ENCODE measurements at regions not wholly inside any gene's neighbourhood (a gene's known extent, or its start where the extent isn't known, plus 50 kb on each side); places are given as distances from the start of the nearest gene placed in this dataset.

DNA sequence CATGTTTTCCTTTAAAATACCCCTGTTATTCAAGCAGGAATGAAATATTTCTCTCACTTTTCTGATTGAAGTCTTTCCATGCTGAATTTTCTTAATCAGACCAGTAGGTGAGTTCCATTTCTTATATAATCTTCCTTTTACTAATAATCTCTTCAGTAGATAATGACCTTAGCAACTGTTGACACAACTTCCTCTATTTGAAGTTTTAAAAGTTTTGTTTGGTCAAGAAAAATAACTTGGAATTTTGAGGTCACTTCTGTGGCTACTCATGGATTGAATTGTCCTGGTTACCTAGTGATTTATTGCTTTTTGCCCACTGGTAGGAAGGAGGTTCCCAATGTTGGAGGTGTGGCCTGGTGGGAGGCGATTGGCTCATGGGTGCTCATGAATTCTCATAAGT, 70.6 kb upstream of the PAXBP1 start:
- H3K4me3 ChIP-seq (replicated peaks; ENCODE audit: low read depth, low read length), result no peak overlapping the region
- DNase-seq (ENCODE audit: extremely low read depth, low read depth), result no peak
- TF ChIP-seq, protein P1, sequence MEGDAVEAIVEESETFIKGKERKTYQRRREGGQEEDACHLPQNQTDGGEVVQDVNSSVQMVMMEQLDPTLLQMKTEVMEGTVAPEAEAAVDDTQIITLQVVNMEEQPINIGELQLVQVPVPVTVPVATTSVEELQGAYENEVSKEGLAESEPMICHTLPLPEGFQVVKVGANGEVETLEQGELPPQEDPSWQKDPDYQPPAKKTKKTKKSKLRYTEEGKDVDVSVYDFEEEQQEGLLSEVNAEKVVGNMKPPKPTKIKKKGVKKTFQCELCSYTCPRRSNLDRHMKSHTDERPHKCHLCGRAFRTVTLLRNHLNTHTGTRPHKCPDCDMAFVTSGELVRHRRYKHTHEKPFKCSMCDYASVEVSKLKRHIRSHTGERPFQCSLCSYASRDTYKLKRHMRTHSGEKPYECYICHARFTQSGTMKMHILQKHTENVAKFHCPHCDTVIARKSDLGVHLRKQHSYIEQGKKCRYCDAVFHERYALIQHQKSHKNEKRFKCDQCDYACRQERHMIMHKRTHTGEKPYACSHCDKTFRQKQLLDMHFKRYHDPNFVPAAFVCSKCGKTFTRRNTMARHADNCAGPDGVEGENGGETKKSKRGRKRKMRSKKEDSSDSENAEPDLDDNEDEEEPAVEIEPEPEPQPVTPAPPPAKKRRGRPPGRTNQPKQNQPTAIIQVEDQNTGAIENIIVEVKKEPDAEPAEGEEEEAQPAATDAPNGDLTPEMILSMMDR (IDR thresholded peaks at IDR 0.05; ENCODE audit: low read depth, low read length, missing control alignments), result no peak

DNA sequence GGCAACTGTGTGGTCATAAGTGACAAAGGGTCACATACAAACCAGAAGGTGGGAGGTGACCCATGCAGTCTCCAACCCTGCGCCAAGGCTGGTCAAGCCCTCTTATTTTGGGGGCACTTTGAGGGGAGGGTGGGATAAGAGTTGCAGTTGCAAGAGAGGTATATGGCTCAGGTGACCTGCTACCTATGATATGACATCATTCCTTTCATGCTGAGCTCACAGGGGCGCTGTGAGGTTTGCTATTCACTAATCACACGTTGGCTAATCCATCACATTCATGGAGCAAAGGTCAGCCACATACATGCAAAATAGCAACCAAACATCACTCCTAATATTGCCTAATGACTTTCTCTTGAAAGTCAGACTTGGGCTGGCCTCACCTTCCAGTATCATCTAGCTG, 72.0 kb upstream of the PAXBP1 start:
- TF ChIP-seq, protein P1 (IDR thresholded peaks at IDR 0.05; ENCODE audit: low read depth, low read length, missing control alignments), result no peak
- no peak for DNase-seq (ENCODE audit: extremely low read depth, low read depth)
- H3K4me3 ChIP-seq (replicated peaks; ENCODE audit: low read depth, low read length), result no peak overlapping the region

DNA sequence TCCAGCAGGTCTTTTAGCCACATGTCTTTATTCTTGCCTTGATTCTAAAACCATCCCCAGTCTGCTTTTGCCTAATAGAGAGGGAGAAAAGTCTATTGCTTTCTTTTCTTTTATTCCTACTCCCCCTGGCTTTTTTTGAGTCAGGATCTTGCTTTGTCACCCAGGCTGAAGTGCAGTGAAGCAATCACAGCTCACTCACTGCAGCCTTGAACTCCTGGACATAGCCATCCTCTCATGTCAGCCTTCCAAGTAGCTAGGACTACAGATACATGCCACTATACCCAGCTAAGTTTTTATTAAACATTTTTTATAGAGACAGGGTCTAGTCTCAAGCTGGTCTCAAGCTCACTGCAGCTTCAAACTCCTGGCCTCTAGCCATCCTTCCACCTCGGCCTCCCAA, 72.5 kb upstream of the PAXBP1 start:
- H3K4me3 ChIP-seq (replicated peaks; ENCODE audit: low read depth, low read length), result no peak overlapping the region
- no peak for DNase-seq (ENCODE audit: extremely low read depth, low read depth)
- TF ChIP-seq, protein P1 (IDR thresholded peaks at IDR 0.05; ENCODE audit: low read depth, low read length, missing control alignments), result no peak

DNA sequence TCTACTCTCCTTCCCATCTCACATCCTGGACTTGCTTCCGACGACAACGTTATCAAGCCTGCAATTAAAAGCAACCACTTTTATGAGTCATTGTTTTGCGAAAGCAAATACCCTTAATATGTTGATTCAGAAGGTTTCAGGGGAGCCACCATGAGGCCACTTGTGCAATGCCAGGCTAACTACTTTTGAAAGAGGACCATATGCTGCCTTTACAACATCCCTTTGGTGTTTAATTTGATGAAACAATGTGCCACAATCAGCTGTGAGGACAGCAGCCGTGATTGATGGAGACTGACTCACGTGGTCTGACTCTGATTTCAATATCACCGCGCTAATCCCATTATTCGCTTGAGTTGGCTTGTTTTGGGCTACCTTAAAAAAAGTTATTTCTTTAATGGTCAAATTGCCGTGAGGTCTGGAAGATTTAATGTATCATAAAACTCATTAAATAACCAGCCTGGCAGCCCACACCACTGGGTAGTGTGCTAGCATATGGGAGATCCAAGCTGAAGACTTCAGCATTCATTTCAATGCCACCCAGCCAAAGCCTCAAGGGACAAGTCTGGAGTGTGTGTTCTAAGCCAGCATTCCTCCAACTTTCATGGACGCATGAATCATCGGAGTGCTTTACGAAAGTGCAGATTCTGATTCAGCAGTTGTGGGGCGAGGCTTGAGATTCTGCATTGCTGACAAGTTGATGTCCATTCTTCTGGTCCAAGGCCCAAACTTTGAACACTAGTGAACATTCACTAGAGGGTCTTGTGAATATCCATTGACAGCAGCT, 73.3 kb upstream of the PAXBP1 start:
- no peak for DNase-seq (ENCODE audit: extremely low read depth, low read depth)
- H3K4me3 ChIP-seq (replicated peaks; ENCODE audit: low read depth, low read length), result no peak overlapping the region
- TF ChIP-seq, protein P1 (IDR thresholded peaks at IDR 0.05; ENCODE audit: low read depth, low read length, missing control alignments), result no peak

DNA sequence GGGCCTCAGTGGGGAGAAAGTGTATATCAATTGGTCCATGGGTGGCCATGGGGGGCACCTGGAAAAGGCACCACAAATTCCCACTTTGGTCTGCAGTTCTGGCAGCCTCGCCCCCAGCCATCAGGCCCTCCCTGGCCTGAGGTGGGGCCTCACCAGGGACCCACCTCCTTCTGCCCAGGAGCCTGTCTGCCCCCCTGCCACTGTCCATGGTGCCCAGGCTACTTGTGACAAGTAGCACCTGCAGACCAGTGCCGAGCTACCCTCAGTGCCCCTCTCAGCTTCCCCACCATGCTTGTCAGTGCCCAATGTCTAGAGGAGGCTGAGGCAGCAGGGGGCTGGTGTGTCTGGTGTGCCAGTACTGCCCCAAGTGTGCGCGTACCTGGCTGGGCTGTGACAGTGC, 87.1 kb upstream of the PAXBP1 start:
- TF ChIP-seq, protein P1 (IDR thresholded peaks at IDR 0.05; ENCODE audit: low read depth, low read length, missing control alignments), result no peak
- H3K4me3 ChIP-seq (replicated peaks; ENCODE audit: low read depth, low read length), result no peak overlapping the region
- no peak for DNase-seq (ENCODE audit: extremely low read depth, low read depth)

DNA sequence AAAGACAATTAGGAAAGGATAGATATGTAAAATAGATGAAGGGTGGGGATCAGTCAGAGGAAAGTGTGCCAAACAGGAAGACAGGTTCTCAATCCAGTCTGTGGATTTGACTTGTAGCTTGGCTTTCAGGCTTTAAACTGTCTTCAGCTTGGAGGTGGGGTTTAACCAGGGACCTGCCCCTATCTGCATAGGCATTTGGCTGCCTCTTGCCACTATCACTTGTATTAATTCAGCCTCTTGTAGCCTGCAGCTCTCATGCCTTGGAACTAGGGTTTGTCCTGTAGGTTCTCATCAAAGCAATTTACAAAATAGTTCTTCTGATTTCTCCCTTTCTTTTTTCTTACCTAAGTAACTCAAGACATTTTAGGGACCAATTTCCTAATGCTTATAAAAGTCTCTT, 88.8 kb upstream of the PAXBP1 start:
- DNase-seq (ENCODE audit: extremely low read depth, low read depth), result no peak
- TF ChIP-seq, protein P1 (IDR thresholded peaks at IDR 0.05; ENCODE audit: low read depth, low read length, missing control alignments), result no peak

DNA sequence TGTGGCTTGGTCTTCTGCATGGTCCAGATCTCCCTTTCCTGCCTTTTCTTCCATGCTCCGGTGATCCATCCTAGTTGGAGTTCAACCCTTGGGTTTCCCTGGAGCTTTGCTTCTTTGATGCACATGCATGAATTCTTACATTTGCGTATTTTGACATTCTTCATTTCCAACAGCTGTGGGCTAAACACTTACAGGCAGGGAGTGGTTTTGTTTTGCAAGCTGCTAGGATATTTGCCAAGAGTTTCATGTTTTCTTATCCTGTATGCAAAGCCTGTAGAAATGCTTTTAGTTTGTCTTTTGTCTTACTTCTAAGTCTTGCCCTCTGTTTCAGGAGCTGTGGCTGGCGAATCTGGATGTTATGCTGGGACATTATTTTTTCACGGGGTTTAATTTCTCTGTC, 90.3 kb upstream of the PAXBP1 start:
- no peak overlapping the region for H3K4me3 ChIP-seq (replicated peaks; ENCODE audit: low read depth, low read length)
- no peak for DNase-seq (ENCODE audit: extremely low read depth, low read depth)
- TF ChIP-seq, protein P1 (IDR thresholded peaks at IDR 0.05; ENCODE audit: low read depth, low read length, missing control alignments), result no peak

More for the DNA sequence above, 88.8 kb upstream of the PAXBP1 start:
- H3K4me3 ChIP-seq (replicated peaks; ENCODE audit: low read depth, low read length), result no peak overlapping the region

Data from HFF-Myc (cell line).